ENCODE measurements at regions not wholly inside any gene's neighbourhood (a gene's known extent, or its start where the extent isn't known, plus 50 kb on each side); places are given as distances from the start of the nearest gene placed in this dataset.

DNA sequence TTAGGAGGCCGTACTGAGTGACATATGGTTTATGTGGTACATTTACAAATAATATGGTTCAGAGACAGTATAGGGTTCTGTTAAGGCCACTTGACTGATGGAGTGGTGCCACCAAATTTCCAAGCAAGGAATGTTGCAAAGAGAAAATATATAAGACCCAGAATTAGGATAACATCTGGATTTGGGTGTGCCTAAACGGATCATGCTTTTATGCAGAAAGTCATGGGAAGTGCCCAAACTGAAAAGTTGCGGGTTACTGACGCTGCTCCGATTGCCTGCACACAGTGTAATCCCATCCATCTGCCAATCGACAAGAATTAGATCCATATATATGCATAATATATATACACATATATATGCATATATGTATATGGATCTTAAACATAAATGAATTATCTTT, 138.4 kb upstream of the DCN start:
- peaks cover 5% of the 10 kb centered on the region for H3K27me3 Mint-ChIP-seq
- peaks cover 2% of the 10 kb centered on the region for H3K9me3 Mint-ChIP-seq
- no peak overlapping the region for H3K27ac Mint-ChIP-seq
- no peaks in the 10 kb centered on the region for H3K36me3 Mint-ChIP-seq (ENCODE audit: low read depth)
- no peak overlapping the region for H3K4me3 Mint-ChIP-seq
- H3K4me1 Mint-ChIP-seq (ENCODE audit: low read depth): no peaks in the 10 kb centered on the region
- DNase-seq: no peak

GRCh38 chr12:91319071-91319760, 136.6 kb upstream of the DCN start:
- H3K27me3 Mint-ChIP-seq: peaks cover 10% of the 10 kb centered on the region
- H3K36me3 Mint-ChIP-seq (ENCODE audit: low read depth): no peaks in the 10 kb centered on the region
- peaks cover 6% of the 10 kb centered on the region for H3K9me3 Mint-ChIP-seq
- H3K4me1 Mint-ChIP-seq (ENCODE audit: low read depth): no peaks in the 10 kb centered on the region
- H3K27ac Mint-ChIP-seq: no peak overlapping the region
- no peak for DNase-seq
- H3K4me3 Mint-ChIP-seq: no peak overlapping the region

GRCh38 chr12:91317306-91317705, 134.7 kb upstream of the DCN start:
- no peak for DNase-seq
- peaks cover 6% of the 10 kb centered on the region for H3K9me3 Mint-ChIP-seq
- H3K36me3 Mint-ChIP-seq (ENCODE audit: low read depth): no peaks in the 10 kb centered on the region
- H3K27me3 Mint-ChIP-seq: peaks cover 10% of the 10 kb centered on the region
- no peaks in the 10 kb centered on the region for H3K4me1 Mint-ChIP-seq (ENCODE audit: low read depth)
- no peak overlapping the region for H3K27ac Mint-ChIP-seq
- no peak overlapping the region for H3K4me3 Mint-ChIP-seq

- Mint-ChIP-seq H3K4me1 (ENCODE audit: low read depth) (no peaks in the 10 kb centered on the region), H3K27me3 (peaks cover 10% of the 10 kb centered on the region), H3K27ac (no peak overlapping the region), H3K4me3 (no peak overlapping the region), H3K36me3 (ENCODE audit: low read depth) (no peaks in the 10 kb centered on the region), H3K9me3 (peaks cover 6% of the 10 kb centered on the region)
- no peak for DNase-seq
Measured at GRCh38 chr12:91316907-91317269, 134.3 kb upstream of the DCN start.

DNA sequence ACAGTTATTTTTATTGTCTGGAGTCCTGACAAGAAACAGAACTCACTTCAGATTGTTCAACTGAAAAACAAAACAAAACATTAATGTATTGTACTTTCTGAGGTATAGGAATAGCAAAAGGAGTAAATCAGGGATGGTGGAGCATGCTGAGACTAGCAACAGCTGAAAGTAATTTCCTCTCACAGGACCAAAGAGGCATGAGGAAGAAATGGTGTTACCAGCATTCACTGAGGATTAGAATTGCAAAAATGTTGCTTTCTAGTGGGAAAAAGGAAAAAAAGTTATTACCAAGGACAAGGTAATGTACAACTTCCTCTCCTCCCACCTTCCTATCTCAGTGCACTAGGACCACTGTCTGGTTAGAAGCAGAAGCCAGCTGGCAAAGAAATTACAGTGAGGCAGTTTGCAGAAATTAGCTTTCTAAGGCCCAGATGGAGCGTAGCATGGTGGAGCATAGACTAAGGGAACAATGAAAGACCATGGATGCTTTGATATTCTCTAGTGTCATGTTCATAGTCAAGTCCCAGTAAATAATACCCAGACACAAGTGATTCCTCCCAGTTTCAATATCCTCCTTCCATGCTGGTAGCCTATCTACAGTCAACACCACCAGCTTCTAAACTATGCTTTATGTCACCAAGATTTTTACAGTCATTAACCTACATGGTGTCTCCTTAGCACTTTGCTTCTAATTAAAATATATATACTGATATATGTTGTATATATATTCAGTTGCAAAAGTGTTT, 133.7 kb upstream of the DCN start:
- H3K4me1 Mint-ChIP-seq (ENCODE audit: low read depth): no peaks in the 10 kb centered on the region
- peaks cover 11% of the 10 kb centered on the region for H3K27me3 Mint-ChIP-seq
- DNase-seq: no peak
- no peaks in the 10 kb centered on the region for H3K36me3 Mint-ChIP-seq (ENCODE audit: low read depth)
- no peak overlapping the region for H3K4me3 Mint-ChIP-seq
- peaks cover 6% of the 10 kb centered on the region for H3K9me3 Mint-ChIP-seq
- no peak overlapping the region for H3K27ac Mint-ChIP-seq

DNA sequence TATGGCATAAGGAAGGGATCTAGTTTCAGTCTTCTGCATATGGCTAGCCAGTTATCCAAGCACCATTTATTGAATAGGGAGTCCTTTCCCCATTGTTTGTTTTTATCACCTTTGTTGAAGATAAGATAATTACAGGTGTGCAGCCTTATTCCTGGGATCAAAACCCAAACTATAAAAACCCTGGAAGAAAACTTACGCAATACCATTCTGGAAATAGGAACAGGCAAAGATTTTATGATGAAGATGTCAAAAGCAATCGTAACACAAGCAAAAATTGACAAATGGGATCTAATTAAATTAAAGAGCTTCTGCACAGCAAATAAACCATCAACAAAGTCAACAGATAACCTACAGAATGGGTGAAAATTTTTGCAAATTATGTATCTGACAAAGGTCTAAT, 128.5 kb upstream of the DCN start:
- Mint-ChIP-seq H3K4me1 (ENCODE audit: low read depth) (no peaks in the 10 kb centered on the region), H3K27ac (no peak overlapping the region), H3K9me3 (peaks cover 4% of the 10 kb centered on the region), H3K27me3 (peaks cover 14% of the 10 kb centered on the region), H3K36me3 (ENCODE audit: low read depth) (no peaks in the 10 kb centered on the region), H3K4me3 (no peak overlapping the region)
- DNase-seq: no peak

GRCh38 chr12:91309450-91309849, 126.8 kb upstream of the DCN start:
- DNase-seq: no peak
- H3K27me3 Mint-ChIP-seq: peaks cover 13% of the 10 kb centered on the region
- no peaks in the 10 kb centered on the region for H3K4me1 Mint-ChIP-seq (ENCODE audit: low read depth)
- H3K27ac Mint-ChIP-seq: no peak overlapping the region
- no peaks in the 10 kb centered on the region for H3K36me3 Mint-ChIP-seq (ENCODE audit: low read depth)
- no peaks in the 10 kb centered on the region for H3K9me3 Mint-ChIP-seq
- H3K4me3 Mint-ChIP-seq: no peak overlapping the region

GRCh38 chr12:91307957-91308670, 125.5 kb upstream of the DCN start:
- Mint-ChIP-seq H3K27ac (no peak overlapping the region), H3K4me3 (no peak overlapping the region), H3K27me3 (peaks cover 12% of the 10 kb centered on the region), H3K9me3 (no peaks in the 10 kb centered on the region), H3K4me1 (ENCODE audit: low read depth) (no peaks in the 10 kb centered on the region), H3K36me3 (ENCODE audit: low read depth) (no peaks in the 10 kb centered on the region)
- no peak for DNase-seq

GRCh38 chr12:91290354-91290753, 107.7 kb upstream of the DCN start:
- no peak for DNase-seq
- H3K27ac Mint-ChIP-seq: no peak overlapping the region
- H3K36me3 Mint-ChIP-seq (ENCODE audit: low read depth): no peaks in the 10 kb centered on the region
- no peaks in the 10 kb centered on the region for H3K27me3 Mint-ChIP-seq
- H3K4me3 Mint-ChIP-seq: no peak overlapping the region
- H3K9me3 Mint-ChIP-seq: no peaks in the 10 kb centered on the region
- H3K4me1 Mint-ChIP-seq (ENCODE audit: low read depth): no peaks in the 10 kb centered on the region

DNA sequence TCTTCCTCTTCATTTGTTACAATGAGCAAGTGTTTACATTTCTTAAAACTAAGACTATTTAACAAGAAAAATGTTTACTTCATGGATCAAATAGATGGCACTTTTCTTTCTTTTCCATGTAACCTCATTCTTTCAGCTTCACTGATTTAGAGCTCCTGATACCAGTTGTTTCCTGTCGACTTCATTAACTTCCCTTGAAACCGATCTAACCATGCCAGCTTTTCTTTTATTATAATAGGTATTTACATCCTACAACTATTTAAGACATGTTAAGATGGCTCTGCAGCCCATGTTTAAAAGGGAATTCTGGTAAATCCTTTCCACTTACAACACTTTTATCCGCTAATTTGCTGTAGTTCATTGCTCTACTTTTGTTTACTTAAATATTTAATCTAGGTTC, 107.3 kb upstream of the DCN start:
- no peaks in the 10 kb centered on the region for H3K4me1 Mint-ChIP-seq (ENCODE audit: low read depth)
- H3K9me3 Mint-ChIP-seq: no peaks in the 10 kb centered on the region
- no peaks in the 10 kb centered on the region for H3K36me3 Mint-ChIP-seq (ENCODE audit: low read depth)
- no peaks in the 10 kb centered on the region for H3K27me3 Mint-ChIP-seq
- H3K27ac Mint-ChIP-seq: no peak overlapping the region
- DNase-seq: no peak
- H3K4me3 Mint-ChIP-seq: no peak overlapping the region

DNA sequence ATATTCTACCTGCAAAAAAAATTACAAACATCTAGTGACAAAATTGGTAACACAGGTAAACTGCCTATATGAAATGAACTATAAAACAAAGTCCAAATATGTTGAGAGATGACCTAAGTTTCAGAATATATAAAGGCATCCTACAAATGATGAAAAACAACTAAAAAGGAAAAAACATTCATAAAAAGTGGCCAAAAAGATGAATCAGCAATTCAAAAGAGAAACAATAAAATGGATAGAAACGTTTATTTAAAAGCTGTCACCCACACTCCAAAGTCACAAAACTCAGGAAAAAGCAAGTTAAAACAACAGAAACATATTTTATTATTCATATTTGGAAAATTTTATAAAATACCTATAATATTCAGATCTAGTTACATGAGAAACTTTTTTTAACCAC, 106.5 kb upstream of the DCN start:
- no peaks in the 10 kb centered on the region for H3K27me3 Mint-ChIP-seq
- DNase-seq: no peak
- H3K9me3 Mint-ChIP-seq: no peaks in the 10 kb centered on the region
- no peaks in the 10 kb centered on the region for H3K36me3 Mint-ChIP-seq (ENCODE audit: low read depth)
- H3K27ac Mint-ChIP-seq: no peak overlapping the region
- no peak overlapping the region for H3K4me3 Mint-ChIP-seq
- no peaks in the 10 kb centered on the region for H3K4me1 Mint-ChIP-seq (ENCODE audit: low read depth)

DNA sequence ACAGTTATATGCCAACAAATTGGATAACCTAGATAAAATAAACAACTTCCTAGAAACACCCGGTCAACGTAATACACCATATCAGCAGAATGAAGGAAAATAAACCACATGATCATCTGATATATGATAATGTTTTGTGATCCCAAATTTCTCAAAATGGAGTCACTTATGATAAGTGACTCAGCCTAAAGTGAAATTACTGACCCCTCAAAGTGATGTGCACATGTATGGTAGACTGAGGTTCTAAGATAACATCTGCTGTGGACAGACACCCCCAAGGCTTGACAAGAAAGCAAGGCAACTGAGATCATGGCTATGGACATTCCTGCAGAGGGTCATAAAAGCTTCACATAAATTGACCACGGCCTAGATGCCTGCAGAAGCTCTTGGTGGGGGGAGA, 105.1 kb upstream of the DCN start:
- no peaks in the 10 kb centered on the region for H3K36me3 Mint-ChIP-seq (ENCODE audit: low read depth)
- H3K4me1 Mint-ChIP-seq (ENCODE audit: low read depth): no peaks in the 10 kb centered on the region
- no peak for DNase-seq
- no peak overlapping the region for H3K4me3 Mint-ChIP-seq
- H3K9me3 Mint-ChIP-seq: no peaks in the 10 kb centered on the region
- H3K27me3 Mint-ChIP-seq: no peaks in the 10 kb centered on the region
- H3K27ac Mint-ChIP-seq: no peak overlapping the region

- peaks cover 11% of the 10 kb centered on the region for H3K27me3 Mint-ChIP-seq
- no peak overlapping the region for H3K27ac Mint-ChIP-seq
- H3K9me3 Mint-ChIP-seq: no peaks in the 10 kb centered on the region
- no peak overlapping the region for H3K4me3 Mint-ChIP-seq
- no peaks in the 10 kb centered on the region for H3K4me1 Mint-ChIP-seq (ENCODE audit: low read depth)
- no peak for DNase-seq
- H3K36me3 Mint-ChIP-seq (ENCODE audit: low read depth): no peaks in the 10 kb centered on the region
Measured at GRCh38 chr12:91278126-91278525, 95.5 kb upstream of the DCN start.

DNA sequence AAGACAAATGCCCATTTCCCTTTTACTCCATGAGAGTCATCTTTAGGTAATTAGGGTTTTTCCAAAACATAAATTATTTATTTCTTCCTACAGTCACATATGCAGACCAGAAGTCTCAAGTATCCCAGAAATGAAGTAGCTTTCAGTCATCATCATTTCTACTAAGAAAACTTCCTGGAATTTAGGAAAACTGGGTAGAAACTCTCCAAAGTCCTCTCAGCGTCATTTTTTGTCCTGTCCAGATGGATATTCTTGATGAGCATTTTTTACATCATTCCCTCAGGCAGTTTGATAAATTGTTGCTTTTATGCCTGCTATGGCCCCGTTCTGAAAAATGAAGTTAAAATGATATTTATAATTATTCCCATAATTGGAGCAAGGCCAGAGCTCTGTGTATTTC, 93.9 kb upstream of the DCN start:
- no peak overlapping the region for H3K27ac Mint-ChIP-seq
- no peak for DNase-seq
- no peaks in the 10 kb centered on the region for H3K36me3 Mint-ChIP-seq (ENCODE audit: low read depth)
- no peaks in the 10 kb centered on the region for H3K9me3 Mint-ChIP-seq
- peaks cover 11% of the 10 kb centered on the region for H3K27me3 Mint-ChIP-seq
- no peaks in the 10 kb centered on the region for H3K4me1 Mint-ChIP-seq (ENCODE audit: low read depth)
- H3K4me3 Mint-ChIP-seq: no peak overlapping the region

GRCh38 chr12:91275321-91275720, 92.7 kb upstream of the DCN start:
- Mint-ChIP-seq H3K4me1 (ENCODE audit: low read depth) (no peaks in the 10 kb centered on the region), H3K27ac (no peak overlapping the region), H3K9me3 (no peaks in the 10 kb centered on the region), H3K36me3 (ENCODE audit: low read depth) (no peaks in the 10 kb centered on the region), H3K27me3 (peaks cover 11% of the 10 kb centered on the region), H3K4me3 (no peak overlapping the region)
- DNase-seq: no peak

Data from activated T-cell treated with anti-CD3 and anti-CD28 coated beads, Interleukin-2, amount 50 U/mL, for 24 hours (primary cell).